ENCODE measurements at regions not wholly inside any gene's neighbourhood (a gene's known extent, or its start where the extent isn't known, plus 50 kb on each side); places are given as distances from the start of the nearest gene placed in this dataset.

GRCh38 chr10:16352146-16352545, 84.7 kb upstream of the PTER start:
- ChIA-PET POLR2A (no interaction called here), CTCF (ENCODE audit: low intra/inter-chr PET ratio) (no interaction called here)
- Histone ChIP-seq H3K79me2 (ENCODE audit: control insufficient read depth, insufficient read depth, low read length) (no peaks in the 10 kb centered on the region), H4K20me1 (replicated peaks; ENCODE audit: control insufficient read depth, insufficient read depth, low read length) (no peaks in the 10 kb centered on the region), H3K9me1 (ENCODE audit: control insufficient read depth, insufficient read depth, low read length) (no peaks in the 10 kb centered on the region), H3K4me3 (no peak overlapping the region), H3K27me3 (ENCODE audit: control insufficient read depth in 2 of 2, insufficient read depth in 2 of 2, low read length in 2 of 2) (peaks cover 0 to 2% of the 10 kb centered on the region in 2 experiments; a peak in 3 of 5 replicates), H2AFZ (ENCODE audit: low read depth, low read length) (no peak overlapping the region), H3K4me2 (ENCODE audit: insufficient read depth, low read length) (no peak overlapping the region), H3K4me1 (replicated peaks in 1 of 2; ENCODE audit: control insufficient read depth in 2 of 2, insufficient read depth in 2 of 2, low read length in 2 of 2) (no peaks in the 10 kb centered on the region), H3K9ac (ENCODE audit: insufficient read depth in 1 of 2, low read depth in 2 of 2, low read length in 2 of 2) (no peak overlapping the region), H3K27ac (ENCODE audit: extremely low read depth, low read depth, low read length) (no peak overlapping the region), H3K36me3 (ENCODE audit: control insufficient read depth, insufficient read depth, low read length) (no peaks in the 10 kb centered on the region), H3K9me3 (replicated peaks; ENCODE audit: control insufficient read depth, insufficient read depth, low read depth, low read length) (no peaks in the 10 kb centered on the region)
- no peak for ATAC-seq
- 0% methylated on average over 5 of the region's 5 CpGs for WGBS (ENCODE audit: insufficient coverage, low coverage, missing lambda C conversion rate)
- intact Hi-C loops (cut with micrococcal nuclease): no loop called here
- no TSS peak for BruUV-seq (replicated peaks)
- DNase-seq (ENCODE audit: extremely low read depth in 1 of 4, low spot score in 3 of 4): no peak
- in situ Hi-C loops (cut with MboI): no loop called here
- FAIRE-seq: no peak
- TF ChIP-seq ASH1L (IDR thresholded peaks at IDR 0.05; ENCODE audit: borderline replicate concordance, low read depth, partially characterized antibody): no peak
- no peak for TF ChIP-seq SRSF7 (optimal IDR thresholded peaks at IDR 0.05; ENCODE audit: low read depth, low read length)
- no peak for TF ChIP-seq FOS (IDR thresholded peaks at IDR 0.05; ENCODE audit: extremely low read depth, insufficient read length)
- no peak for TF ChIP-seq GATAD2B (IDR thresholded peaks at IDR 0.05; ENCODE audit: borderline replicate concordance)
- TF ChIP-seq MXD1 (CRISPR knock-in tag; IDR thresholded peaks at IDR 0.05; ENCODE audit: borderline replicate concordance, poor library complexity, severe bottlenecking): no peak
- no peak for TF ChIP-seq NBN (IDR thresholded peaks at IDR 0.05; ENCODE audit: low read depth)
- no peak for TF ChIP-seq E2F1 (CRISPR knock-in tag; IDR thresholded peaks at IDR 0.05)
- no peak for TF ChIP-seq HOXB6 (CRISPR knock-in tag; IDR thresholded peaks at IDR 0.05; ENCODE audit: borderline replicate concordance)
- no peak for TF ChIP-seq TAF1 (IDR thresholded peaks at IDR 0.05; ENCODE audit: control insufficient read depth, extremely low read depth, insufficient read depth, low read length, severe bottlenecking)
- TF ChIP-seq FOXJ2 (tag; IDR thresholded peaks at IDR 0.05): no peak
- no peak for TF ChIP-seq BRF2 (IDR thresholded peaks at IDR 0.05; ENCODE audit: borderline replicate concordance, insufficient read depth, insufficient read length)
- TF ChIP-seq JUND (IDR thresholded peaks at IDR 0.05; ENCODE audit: borderline replicate concordance, low read depth, low read length): no peak
- no peak for TF ChIP-seq JUND (tag; IDR thresholded peaks at IDR 0.05; ENCODE audit: borderline replicate concordance, low read depth, low read length)
- no peak for TF ChIP-seq NFXL1 (CRISPR knock-in tag; IDR thresholded peaks at IDR 0.05)
- TF ChIP-seq ARHGAP35 (IDR thresholded peaks at IDR 0.05; ENCODE audit: partially characterized antibody): no peak
- TF ChIP-seq ZNF398 (CRISPR knock-in tag; IDR thresholded peaks at IDR 0.05): no peak
- TF ChIP-seq ELF2 (CRISPR knock-in tag; IDR thresholded peaks at IDR 0.05): no peak
- TF ChIP-seq ETV6 (IDR thresholded peaks at IDR 0.05; ENCODE audit: borderline replicate concordance in 1 of 2, low read depth in 2 of 2, low read length in 1 of 2): no peak
- no peak for TF ChIP-seq ETV6 (CRISPR knock-in tag; IDR thresholded peaks at IDR 0.05; ENCODE audit: borderline replicate concordance)
- no peak for TF ChIP-seq GTF2E2 (tag; IDR thresholded peaks at IDR 0.05)
